ENCODE measurements at regions not wholly inside any gene's neighbourhood (a gene's known extent, or its start where the extent isn't known, plus 50 kb on each side); places are given as distances from the start of the nearest gene placed in this dataset.

GRCh38 chr12:16095531-16096110, 181.9 kb downstream of the SLC15A5 start:
- ChIA-PET POLR2A (no interaction called here), CTCF (no interaction called here)
- no peak for DNase-seq (ENCODE audit: low read depth, low spot score)
- TF ChIP-seq, protein P1, sequence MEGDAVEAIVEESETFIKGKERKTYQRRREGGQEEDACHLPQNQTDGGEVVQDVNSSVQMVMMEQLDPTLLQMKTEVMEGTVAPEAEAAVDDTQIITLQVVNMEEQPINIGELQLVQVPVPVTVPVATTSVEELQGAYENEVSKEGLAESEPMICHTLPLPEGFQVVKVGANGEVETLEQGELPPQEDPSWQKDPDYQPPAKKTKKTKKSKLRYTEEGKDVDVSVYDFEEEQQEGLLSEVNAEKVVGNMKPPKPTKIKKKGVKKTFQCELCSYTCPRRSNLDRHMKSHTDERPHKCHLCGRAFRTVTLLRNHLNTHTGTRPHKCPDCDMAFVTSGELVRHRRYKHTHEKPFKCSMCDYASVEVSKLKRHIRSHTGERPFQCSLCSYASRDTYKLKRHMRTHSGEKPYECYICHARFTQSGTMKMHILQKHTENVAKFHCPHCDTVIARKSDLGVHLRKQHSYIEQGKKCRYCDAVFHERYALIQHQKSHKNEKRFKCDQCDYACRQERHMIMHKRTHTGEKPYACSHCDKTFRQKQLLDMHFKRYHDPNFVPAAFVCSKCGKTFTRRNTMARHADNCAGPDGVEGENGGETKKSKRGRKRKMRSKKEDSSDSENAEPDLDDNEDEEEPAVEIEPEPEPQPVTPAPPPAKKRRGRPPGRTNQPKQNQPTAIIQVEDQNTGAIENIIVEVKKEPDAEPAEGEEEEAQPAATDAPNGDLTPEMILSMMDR (IDR thresholded peaks at IDR 0.05; ENCODE audit: insufficient read depth, low read length, missing control alignments): no peak
- no peak overlapping the region for H3K4me3 ChIP-seq (ENCODE audit: low read depth, low read length)

GRCh38 chr12:16094437-16094836, 183.0 kb downstream of the SLC15A5 start:
- CTCF ChIA-PET: no interaction called here
- TF ChIP-seq, protein P1 (IDR thresholded peaks at IDR 0.05; ENCODE audit: insufficient read depth, low read length, missing control alignments): no peak
- DNase-seq (ENCODE audit: low read depth, low spot score): no peak
- POLR2A ChIA-PET: no interaction called here
- H3K4me3 ChIP-seq (ENCODE audit: low read depth, low read length): no peak overlapping the region

- DNase-seq (ENCODE audit: low read depth, low spot score): no peak
- POLR2A ChIA-PET: no interaction called here
- CTCF ChIA-PET: no interaction called here
- H3K4me3 ChIP-seq (ENCODE audit: low read depth, low read length): no peak overlapping the region
- TF ChIP-seq, protein P1 (IDR thresholded peaks at IDR 0.05; ENCODE audit: insufficient read depth, low read length, missing control alignments): no peak
Measured at GRCh38 chr12:16093825-16094224, 182.7 kb downstream of the DERA start.

DNA sequence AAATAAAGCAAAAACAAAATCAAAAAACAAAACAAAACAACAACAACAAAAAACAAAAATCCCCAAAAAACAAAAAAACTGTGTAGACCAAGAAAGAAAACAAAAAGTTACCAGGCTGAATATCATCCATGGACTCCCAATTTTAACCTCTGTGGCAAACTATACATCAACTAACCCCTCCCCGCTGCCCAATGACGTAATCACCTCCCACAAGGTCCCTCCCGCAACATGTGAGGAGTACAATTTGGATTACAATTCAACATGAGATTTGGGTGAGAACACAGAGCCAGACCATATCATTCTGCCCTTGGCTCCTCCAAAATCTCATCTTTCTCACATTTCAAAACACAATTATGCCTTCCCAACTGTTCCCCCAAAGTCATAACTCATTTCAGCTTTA, 179.8 kb downstream of the DERA start:
- TF ChIP-seq, protein P1 (IDR thresholded peaks at IDR 0.05; ENCODE audit: insufficient read depth, low read length, missing control alignments): no peak
- POLR2A ChIA-PET: no interaction called here
- CTCF ChIA-PET: no interaction called here
- no peak for DNase-seq (ENCODE audit: low read depth, low spot score)
- no peak overlapping the region for H3K4me3 ChIP-seq (ENCODE audit: low read depth, low read length)

- POLR2A ChIA-PET: no interaction called here
- TF ChIP-seq, protein P1 (IDR thresholded peaks at IDR 0.05; ENCODE audit: insufficient read depth, low read length, missing control alignments): no peak
- H3K4me3 ChIP-seq (ENCODE audit: low read depth, low read length): no peak overlapping the region
- CTCF ChIA-PET: no interaction called here
- DNase-seq (ENCODE audit: low read depth, low spot score): no peak
Measured at GRCh38 chr12:16088421-16088820, 177.3 kb downstream of the DERA start.
